GM18870 (cell line): ENCODE measurements at regions not wholly inside any gene's neighbourhood (a gene's known extent, or its start where the extent isn't known, plus 50 kb on each side); places are given as distances from the start of the nearest gene placed in this dataset.

Experiments
- ATAC-seq: cut with Tn5 transposase; IDR thresholded peaks from one replicate; pipeline ENCODE4 v1.9.1; 2021; ENCODE audit warnings: moderate library complexity; ENCODE audit not compliant: unreplicated experiment

DNA sequence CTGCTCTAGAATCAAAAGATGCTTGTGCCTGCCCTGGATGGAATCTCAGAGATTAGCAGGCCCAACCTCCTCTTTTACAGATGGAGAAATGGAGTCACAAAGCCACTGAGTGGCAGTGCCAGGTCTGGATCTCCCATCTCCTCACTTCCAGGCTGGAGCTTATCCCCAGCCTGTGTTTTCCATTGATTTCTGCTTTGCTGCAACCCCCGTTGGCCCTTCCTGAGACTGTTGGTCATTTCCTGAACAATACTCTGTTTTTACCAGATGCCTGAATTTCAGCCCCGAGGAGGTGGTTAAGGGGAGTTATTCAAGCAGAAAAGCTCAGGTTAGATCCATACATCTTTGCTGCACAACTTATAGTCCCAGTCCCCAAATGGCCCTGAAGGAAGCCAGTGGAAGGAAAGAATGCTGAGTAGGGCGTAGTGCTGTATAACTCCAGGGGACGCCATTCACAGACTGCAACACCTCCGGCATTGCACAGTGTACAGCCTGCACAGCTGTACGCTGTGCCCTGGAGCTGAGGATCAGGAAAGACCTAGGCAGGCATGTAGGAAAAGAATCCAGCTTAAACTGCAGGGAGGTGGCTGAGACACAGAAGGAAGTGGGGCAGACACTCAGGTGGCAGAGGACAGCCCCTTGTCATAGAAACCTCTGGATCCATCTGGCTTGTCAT, 77.5 kb downstream of the RPLP1 start:
- ATAC-seq, result no peak

- ATAC-seq, result no peak
Observed at GRCh38 chr15:69530991-69531664, 78.5 kb downstream of the RPLP1 start.

- ATAC-seq, result no peak
Observed at GRCh38 chr15:69531665-69532027, 79.0 kb downstream of the RPLP1 start.

DNA sequence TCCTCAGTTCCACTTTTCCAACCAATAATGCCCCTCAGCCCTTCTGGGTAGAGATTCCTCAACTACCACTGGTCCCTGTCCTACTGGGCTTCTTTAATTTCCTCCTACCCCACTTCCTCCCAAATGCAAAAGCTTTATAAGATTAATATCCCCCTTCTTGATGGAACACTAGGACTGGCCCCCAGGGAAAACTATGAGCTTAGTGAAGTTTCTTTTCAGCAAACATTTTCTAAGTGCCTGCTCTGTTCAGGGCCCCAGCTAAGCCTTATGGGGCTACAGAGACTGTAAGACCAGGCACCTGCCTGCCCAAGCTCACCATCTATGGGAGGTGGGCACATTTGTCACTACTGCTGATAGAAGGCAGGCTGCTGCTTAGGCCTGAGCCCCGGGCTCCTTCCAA, 79.4 kb downstream of the RPLP1 start:
- ATAC-seq, result no peak

DNA sequence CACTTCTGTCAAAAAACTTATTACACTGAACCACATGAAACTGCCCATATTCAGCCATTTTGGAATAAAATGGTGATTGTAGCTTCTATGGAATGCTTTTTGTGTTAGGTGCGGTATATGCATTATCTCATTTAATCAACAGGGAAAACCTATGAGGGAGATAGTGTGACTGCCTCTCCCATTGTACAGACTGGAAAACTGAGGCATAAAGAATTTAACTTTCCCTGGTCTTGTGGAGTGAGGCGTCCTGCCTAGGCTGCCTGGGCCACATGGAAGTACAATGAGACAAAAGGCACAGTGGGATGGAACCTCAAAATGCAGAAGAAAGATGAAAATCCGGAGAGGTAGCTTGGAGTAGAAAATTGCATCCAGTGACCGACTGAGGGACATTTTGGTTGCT, 80.2 kb downstream of the RPLP1 start:
- ATAC-seq, result no peak

GRCh38 chr15:69533522-69533921, 80.9 kb downstream of the RPLP1 start:
- no peak for ATAC-seq

- no peak for ATAC-seq
Observed at GRCh38 chr15:69535101-69535638, 82.6 kb downstream of the RPLP1 start.

DNA sequence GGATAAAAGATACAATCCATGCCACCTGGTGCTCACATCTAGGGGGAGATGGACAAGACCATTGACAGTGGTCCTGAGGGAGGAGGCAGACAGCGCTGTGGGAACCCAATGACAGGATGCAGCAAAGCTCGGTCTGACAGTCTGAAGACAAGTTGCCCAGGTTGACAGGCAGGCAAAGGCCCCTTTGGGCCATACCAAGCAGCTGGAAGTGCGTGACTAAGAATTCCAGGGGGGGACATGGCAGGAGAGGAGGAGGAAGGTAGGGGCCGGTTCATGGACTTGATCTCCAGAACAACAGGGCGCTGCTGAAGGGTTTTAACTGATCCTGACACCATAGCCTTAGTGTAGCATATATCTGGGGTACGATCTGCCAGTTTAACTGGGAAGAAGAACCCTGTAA, 83.4 kb downstream of the RPLP1 start:
- ATAC-seq, result no peak

DNA sequence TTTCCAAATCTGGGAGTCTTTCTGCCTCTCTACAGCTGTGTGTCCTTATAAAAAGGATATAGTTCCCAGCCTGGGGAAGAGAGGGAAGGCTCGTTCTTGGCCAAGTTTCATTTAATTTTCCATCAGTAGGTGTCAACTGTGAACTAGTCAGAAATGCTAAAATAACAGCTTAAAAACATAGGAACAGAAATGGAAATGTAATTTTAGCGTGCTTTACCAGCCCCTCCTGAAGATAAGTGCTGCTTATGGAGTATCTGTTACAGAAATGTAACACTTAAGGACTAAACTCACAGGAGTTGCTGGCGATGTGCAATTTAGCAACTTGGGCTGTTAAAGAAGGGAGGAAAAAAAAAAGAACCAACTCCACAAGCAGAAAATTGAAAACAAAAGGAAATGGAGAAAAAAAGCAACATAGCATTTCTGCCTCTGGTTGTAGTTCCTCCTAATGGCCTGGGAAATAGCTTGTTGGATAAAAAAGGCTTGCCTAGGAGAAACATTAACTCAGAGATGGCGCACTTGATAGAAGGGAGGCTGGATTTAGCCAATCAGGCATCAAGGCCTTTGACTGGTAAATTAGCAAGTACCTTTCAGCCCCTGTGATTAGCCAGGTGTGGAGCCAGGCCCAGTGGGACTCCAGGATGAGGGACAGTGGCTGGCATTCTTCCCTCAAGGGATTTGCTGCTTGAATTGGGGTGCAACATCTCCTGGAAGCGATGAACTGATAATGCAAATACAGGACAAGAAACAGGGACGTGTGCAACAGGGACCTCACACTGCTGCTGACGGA, 84.3 kb downstream of the RPLP1 start:
- ATAC-seq, result no peak

GRCh38 chr15:69537901-69538300, 85.3 kb downstream of the RPLP1 start:
- ATAC-seq, result no peak

- no peak for ATAC-seq
Observed at GRCh38 chr15:69538379-69538778, 85.8 kb downstream of the RPLP1 start.

- ATAC-seq, result no peak
Observed at GRCh38 chr15:69539345-69539744, 86.7 kb downstream of the RPLP1 start.

- no peak for ATAC-seq
Observed at GRCh38 chr15:69540622-69541021, 88.0 kb downstream of the RPLP1 start.

DNA sequence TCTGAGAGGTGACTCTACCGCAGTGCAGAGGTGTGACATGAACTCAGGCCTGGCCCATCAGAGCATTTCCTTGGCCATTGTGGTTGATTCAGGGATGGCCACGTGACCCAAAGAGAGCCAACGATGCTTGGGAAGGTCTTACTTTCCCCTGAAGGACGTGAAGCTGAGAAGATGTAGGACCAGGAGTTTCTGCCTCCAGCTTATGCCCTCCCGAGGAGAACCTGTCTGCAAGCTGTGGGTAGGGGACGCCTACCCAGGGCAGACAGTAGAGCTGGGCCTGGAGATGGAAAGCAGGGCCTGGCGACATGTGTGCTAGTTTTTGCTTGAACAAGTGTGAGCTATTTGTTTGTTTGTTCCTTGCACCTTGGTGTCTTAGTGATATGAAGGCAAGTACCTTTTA, 89.4 kb downstream of the RPLP1 start:
- no peak for ATAC-seq

DNA sequence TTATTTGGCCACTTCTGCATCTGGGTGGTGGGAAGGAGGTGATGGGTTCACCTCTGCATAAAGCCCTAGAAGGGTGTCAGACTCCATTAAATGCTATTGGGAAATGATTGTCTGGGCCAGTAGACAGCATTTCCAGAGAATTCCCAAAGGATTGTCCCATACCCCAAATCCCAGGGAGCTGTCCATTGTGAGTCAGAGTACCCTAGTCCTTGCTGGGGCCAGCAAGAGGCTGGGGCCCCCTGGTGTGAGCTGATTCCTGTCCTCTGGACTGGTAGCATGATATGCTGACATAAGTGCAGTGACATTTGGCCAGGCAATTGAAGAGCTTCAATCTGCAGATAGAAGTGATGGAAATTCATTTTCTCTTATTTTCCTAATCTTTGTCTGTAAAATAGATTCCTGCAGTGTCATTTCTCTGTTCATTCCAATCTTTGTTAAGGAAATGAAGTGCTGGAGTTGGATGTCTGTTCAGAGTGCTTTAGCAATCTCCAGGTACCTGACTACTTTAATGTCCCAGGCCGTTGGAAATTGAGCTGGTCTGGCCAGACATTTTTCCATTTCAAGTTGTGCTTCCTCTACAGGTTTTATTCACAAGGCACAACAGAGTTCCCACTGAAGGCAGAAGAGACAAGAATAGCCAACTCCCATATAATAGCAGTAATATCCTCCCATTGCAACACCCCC, 91.2 kb downstream of the RPLP1 start:
- ATAC-seq, result no peak

GRCh38 chr15:69544365-69545113, 91.9 kb downstream of the RPLP1 start:
- no peak for ATAC-seq

DNA sequence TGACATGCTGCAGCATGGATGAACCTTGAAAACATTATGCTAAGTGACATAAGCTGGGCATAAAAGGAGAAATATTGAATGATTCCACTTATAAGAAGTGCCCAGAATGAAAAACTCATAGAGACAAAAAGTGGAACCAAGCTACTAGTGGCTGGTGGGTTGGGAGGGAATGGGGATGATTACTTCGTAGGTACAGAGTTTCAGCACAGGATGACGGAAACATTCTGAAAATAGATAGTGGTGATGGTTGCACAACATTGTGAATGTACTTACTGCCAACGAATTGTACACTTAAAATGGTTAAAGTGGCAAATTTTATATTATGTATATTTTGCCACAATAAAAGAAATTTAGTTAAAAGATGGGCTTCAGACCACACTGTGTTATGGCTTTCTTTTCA, 93.6 kb downstream of the RPLP1 start:
- no peak for ATAC-seq

- no peak for ATAC-seq
Observed at GRCh38 chr15:69548395-69549180, 96.0 kb downstream of the RPLP1 start.

DNA sequence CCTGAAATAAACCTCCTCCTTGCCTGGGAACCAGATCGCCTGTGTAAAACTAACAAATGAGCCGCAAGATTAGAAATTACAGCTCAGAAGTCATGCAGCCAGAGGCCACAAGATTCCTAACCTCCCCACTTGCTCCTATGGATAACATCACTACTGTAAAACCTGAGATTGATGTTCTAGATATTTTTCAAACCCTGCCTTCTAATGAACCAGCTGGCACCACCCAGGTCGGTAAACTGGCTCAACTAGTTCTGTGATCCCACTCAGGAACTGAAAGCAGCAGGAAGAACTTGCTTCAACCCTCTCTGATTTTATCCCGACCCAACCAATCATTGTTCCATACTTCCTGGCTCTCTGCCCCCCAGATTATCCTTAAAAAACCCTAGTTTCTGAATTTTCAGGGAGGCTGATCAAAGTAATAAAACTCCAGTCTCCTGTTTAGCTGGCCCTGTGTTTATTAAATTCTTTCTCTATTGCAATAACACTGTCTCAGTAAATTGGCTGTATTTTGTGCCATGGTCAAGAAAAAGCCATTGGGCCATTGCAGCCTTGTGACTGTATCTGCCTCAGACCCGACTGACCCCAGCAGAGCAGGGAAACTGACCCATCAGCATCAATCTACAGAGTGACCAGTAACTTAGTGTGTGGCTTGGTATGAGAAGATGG, 98.9 kb downstream of the RPLP1 start:
- no peak for ATAC-seq
